BE2C (cell line): ENCODE measurements at regions not wholly inside any gene's neighbourhood (a gene's known extent, or its start where the extent isn't known, plus 50 kb on each side); places are given as distances from the start of the nearest gene placed in this dataset.

Experiments
- DNase-seq: peaks from one replicate; pipeline ENCODE4 v3.0.0-alpha.2; 2020
- H3K27me3 ChIP-seq: fragments of 250-450 bp; sonication (Bioruptor Pico); 2 replicates; pipeline ENCODE4 v1.5.1; 2020; ENCODE audit warnings: mild to moderate bottlenecking
- H3K36me3 ChIP-seq: fragments of 250-450 bp; sonication (Bioruptor Pico); 2 replicates; pipeline ENCODE4 v1.5.1; 2020; ENCODE audit warnings: mild to moderate bottlenecking
- H3K4me1 ChIP-seq: fragments of 250-450 bp; sonication (Bioruptor Pico); 2 replicates; pipeline ENCODE4 v1.5.1; 2020
- H3K4me3 ChIP-seq: 2 replicates; pipeline ENCODE4 v1.5.1; 2011; ENCODE audit warnings: low read depth, low read length
- H3K9me3 ChIP-seq: fragments of 250-450 bp; sonication (Bioruptor Pico); 2 replicates; pipeline ENCODE4 v1.5.1; 2020
- TF ChIP-seq, protein P1 (sequence below): IDR thresholded peaks from 2 replicates; pipeline ENCODE4 v1.5.1; 2012; ENCODE audit warnings: mild to moderate bottlenecking, low read depth, low read length

DNA sequence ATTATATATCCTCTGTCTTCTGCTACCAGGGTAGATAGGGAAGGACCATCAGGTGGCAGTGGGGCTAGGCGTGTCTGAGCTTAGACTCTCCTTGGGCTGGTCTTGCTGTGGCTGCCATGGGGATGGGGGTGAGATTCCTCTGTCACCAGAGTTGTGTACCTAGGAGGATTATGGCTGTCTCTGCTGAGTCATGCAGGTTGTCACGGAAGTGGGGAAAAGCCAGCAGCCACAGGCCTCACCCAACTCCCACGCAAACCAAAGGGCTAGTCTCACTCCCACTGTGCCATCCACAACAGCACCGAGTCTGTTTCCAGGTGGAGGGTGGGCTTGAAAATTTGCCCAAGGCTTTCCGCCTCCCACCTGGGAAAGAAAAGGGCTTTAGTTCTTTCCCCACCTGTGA lies 476.1 kb downstream of the CYLC2 start:
- no peaks in the 10 kb centered on the region for H3K27me3 ChIP-seq
- DNase-seq, result no peak
- H3K4me3 ChIP-seq, result no peak overlapping the region
- no peaks in the 10 kb centered on the region for H3K4me1 ChIP-seq
- TF ChIP-seq, protein P1, sequence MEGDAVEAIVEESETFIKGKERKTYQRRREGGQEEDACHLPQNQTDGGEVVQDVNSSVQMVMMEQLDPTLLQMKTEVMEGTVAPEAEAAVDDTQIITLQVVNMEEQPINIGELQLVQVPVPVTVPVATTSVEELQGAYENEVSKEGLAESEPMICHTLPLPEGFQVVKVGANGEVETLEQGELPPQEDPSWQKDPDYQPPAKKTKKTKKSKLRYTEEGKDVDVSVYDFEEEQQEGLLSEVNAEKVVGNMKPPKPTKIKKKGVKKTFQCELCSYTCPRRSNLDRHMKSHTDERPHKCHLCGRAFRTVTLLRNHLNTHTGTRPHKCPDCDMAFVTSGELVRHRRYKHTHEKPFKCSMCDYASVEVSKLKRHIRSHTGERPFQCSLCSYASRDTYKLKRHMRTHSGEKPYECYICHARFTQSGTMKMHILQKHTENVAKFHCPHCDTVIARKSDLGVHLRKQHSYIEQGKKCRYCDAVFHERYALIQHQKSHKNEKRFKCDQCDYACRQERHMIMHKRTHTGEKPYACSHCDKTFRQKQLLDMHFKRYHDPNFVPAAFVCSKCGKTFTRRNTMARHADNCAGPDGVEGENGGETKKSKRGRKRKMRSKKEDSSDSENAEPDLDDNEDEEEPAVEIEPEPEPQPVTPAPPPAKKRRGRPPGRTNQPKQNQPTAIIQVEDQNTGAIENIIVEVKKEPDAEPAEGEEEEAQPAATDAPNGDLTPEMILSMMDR, result no peak
- H3K9me3 ChIP-seq, result no peaks in the 10 kb centered on the region; the same call in none of the 2 replicates
- no peaks in the 10 kb centered on the region for H3K36me3 ChIP-seq

DNA sequence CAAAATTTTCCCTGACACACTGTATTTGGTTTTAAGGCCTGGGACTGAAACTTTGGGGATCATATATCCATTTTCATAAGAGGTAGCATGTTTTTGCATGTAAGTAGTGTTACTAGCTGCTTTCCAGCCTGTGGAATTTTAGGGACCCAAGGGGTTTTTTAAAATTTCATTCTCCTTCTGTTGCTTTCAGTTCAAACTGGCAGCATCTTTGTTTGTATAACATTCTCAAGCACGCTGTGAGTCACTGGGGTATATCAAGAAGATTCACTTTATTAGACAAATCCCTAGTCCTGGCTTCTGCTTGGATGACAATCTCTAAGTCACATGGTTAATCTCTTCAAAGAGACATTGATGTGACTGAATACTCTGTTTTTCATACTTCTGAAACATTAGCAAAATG lies 479.0 kb downstream of the CYLC2 start:
- no peak for DNase-seq
- TF ChIP-seq, protein P1, result no peak
- Histone ChIP-seq H3K4me1 (no peaks in the 10 kb centered on the region), H3K9me3 (no peaks in the 10 kb centered on the region; the same call in 1 of the 2 replicates), H3K36me3 (no peaks in the 10 kb centered on the region), H3K27me3 (no peaks in the 10 kb centered on the region), H3K4me3 (no peak overlapping the region)

DNA sequence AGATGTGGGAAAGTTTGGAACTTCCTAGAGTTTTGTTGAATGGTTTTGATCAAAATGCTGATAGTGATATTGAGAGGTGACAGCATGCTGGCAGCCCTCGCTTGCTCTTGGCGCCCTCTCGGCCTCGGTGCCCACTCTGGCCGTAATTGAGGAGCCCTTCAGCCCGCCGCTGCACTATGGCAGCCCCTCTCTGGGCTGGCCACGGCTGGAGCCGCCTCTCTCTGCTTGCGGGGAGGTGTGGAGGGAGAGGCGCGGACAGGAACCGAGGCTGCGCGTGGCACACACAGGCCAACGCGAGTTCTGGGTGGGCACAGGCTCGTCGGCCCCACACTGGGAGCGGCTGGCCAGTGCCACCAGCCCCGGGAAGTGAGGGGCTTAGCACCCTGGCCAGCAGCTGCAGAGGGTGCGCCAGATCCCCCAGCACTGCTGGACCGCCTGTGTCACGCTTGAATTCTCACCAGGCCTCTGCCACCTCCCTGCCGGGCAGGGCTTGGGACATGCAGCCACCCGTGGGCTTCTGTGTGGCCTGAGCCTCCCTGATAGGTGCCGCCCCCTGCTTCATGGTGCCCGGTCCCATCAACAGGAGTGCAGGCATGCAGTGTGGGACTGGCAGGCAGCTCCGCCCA lies 488.5 kb downstream of the CYLC2 start:
- DNase-seq, result no peak
- Histone ChIP-seq H3K27me3 (no peaks in the 10 kb centered on the region), H3K9me3 (no peaks in the 10 kb centered on the region), H3K36me3 (no peaks in the 10 kb centered on the region), H3K4me1 (no peaks in the 10 kb centered on the region), H3K4me3 (no peak overlapping the region)
- TF ChIP-seq, protein P1, result no peak

GRCh38 chr9:103485138-103485537 lies 490.0 kb downstream of the CYLC2 start:
- DNase-seq, result no peak
- H3K9me3 ChIP-seq, result no peaks in the 10 kb centered on the region
- no peaks in the 10 kb centered on the region for H3K4me1 ChIP-seq
- H3K4me3 ChIP-seq, result no peak overlapping the region
- TF ChIP-seq, protein P1, result no peak
- no peaks in the 10 kb centered on the region for H3K36me3 ChIP-seq
- no peaks in the 10 kb centered on the region for H3K27me3 ChIP-seq

DNA sequence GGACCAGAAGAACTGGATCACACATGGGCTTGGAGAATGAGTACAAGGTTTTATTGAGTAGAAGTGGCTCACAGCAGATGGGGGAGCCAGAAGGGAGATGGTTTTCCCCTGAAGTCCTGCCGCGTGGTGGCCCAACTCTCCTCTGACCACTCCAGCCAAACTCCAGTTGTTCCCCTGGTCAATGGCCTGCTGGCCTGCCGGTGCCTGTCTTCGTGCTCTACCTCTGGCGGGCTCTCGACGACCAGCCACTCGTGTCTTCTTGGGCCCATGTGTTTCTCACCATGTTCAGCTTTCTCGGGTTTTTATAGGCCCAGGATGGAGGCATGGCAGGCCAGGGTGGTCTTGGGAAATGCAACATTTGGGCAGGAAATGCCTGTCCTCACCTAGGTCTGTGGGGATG lies 519.6 kb downstream of the CYLC2 start:
- no peaks in the 10 kb centered on the region for H3K9me3 ChIP-seq
- no peak overlapping the region for H3K4me3 ChIP-seq
- no peaks in the 10 kb centered on the region for H3K27me3 ChIP-seq
- DNase-seq, result no peak
- H3K4me1 ChIP-seq, result no peaks in the 10 kb centered on the region
- no peaks in the 10 kb centered on the region for H3K36me3 ChIP-seq
- TF ChIP-seq, protein P1, result no peak

- H3K27me3 ChIP-seq, result no peaks in the 10 kb centered on the region
- no peaks in the 10 kb centered on the region for H3K9me3 ChIP-seq
- no peaks in the 10 kb centered on the region for H3K4me1 ChIP-seq
- TF ChIP-seq, protein P1, result no peak
- H3K36me3 ChIP-seq, result no peaks in the 10 kb centered on the region
- no peak for DNase-seq
- H3K4me3 ChIP-seq, result no peak overlapping the region
These were observed 527.3 kb downstream of the CYLC2 start for GRCh38 chr9:103522409-103522808.
